Upper lobe of left lung (tissue), 6 donors: ENCODE measurements at regions not wholly inside any gene's neighbourhood (a gene's known extent, or its start where the extent isn't known, plus 50 kb on each side); places are given as distances from the start of the nearest gene placed in this dataset.

Experiments used
- ATAC-seq, 2 donors: fragments of 200-7000 bp; cut with Tn5 transposase; one replicate each; pipeline ENCODE4 v1.9.1; 2022; ENCODE audit warnings: mild to moderate bottlenecking in 2 of 2, moderate library complexity in 2 of 2; ENCODE audit not compliant: low FRiP score in 2 of 2
- DNase-seq, 2 donors: peaks; one replicate each; pipeline ENCODE4 v3.0.0-alpha.2; 2019 to 2020
- H3K27ac ChIP-seq, 4 donors: fragments of 200-600 bp; sonication (generic); one replicate each; pipeline ENCODE4 v1.5.1; 2016 to 2019
- H3K27me3 ChIP-seq, 4 donors: fragments of 200-600 bp; sonication (generic); one replicate each; pipeline ENCODE4 v1.5.1; 2017 to 2019
- H3K36me3 ChIP-seq, 4 donors: fragments of 200-600 bp; sonication (generic); one replicate each; pipeline ENCODE4 v1.5.1; 2016 to 2019
- H3K4me1 ChIP-seq, 4 donors: fragments of 200-600 bp; sonication (generic); one replicate each; pipeline ENCODE4 v1.5.1; 2018 to 2019
- H3K4me3 ChIP-seq, 4 donors: fragments of 200-600 bp; sonication (generic); one replicate each; pipeline ENCODE4 v1.5.1; 2017 to 2019; ENCODE audit warnings: mild to moderate bottlenecking in 2 of 4, moderate library complexity in 1 of 4
- H3K9me3 ChIP-seq, 4 donors: fragments of 200-600 bp; sonication (generic); one replicate each; pipeline ENCODE4 v1.5.1; 2018 to 2019
- EP300 ChIP-seq, 4 donors: sonication (generic); formaldehyde crosslinking; IDR thresholded peaks; one replicate each; pipeline ENCODE4 v1.5.1; 2017; ENCODE audit warnings: antibody characterized with exemption in 4 of 4, control low read depth in 2 of 4
- POLR2A ChIP-seq, 4 donors: fragments of 450-650 bp; IDR thresholded peaks; one replicate each; pipeline ENCODE4 v1.5.1; 2016 to 2017; ENCODE audit warnings: antibody characterized with exemption in 4 of 4, mild to moderate bottlenecking in 2 of 4
- POLR2AphosphoS5 ChIP-seq, 2 donors: sonication (generic); formaldehyde crosslinking; IDR thresholded peaks; one replicate each; pipeline ENCODE4 v1.5.1; 2017; ENCODE audit warnings: antibody characterized with exemption in 2 of 2
- WGBS, 2 donors: methylation state at CpG; one replicate each; pipeline ENCODE4 v1.1.5; 2017 to 2018; 5-methylcytosine and 5-hydroxymethylcytosine counted together
- TF ChIP-seq, protein P1 (sequence below), 6 experiments: fragments of 450-650 bp in 4 of 6; fragments of 200-600 bp in 2 of 6; sonication (generic) in 2 of 6; IDR thresholded peaks; one replicate each; pipeline ENCODE4 v1.5.1; 2016 to 2019; ENCODE audit warnings: antibody characterized with exemption in 6 of 6
- donor health status: DM: no; HTN: no; CAD: no; lungs with moderate emphysema.
- donor health status: DM: no; HTN: yes; CAD: no; lungs with severe emphysema.

- Histone ChIP-seq H3K27me3 (peaks cover 0 to 11% (median 3%) of the 10 kb centered on the region in 4 donors), H3K36me3 (no peaks in the 10 kb centered on the region), H3K4me1 (peaks cover 0 to 7% (median 2%) of the 10 kb centered on the region in 4 donors), H3K9me3 (no peaks in the 10 kb centered on the region), H3K27ac (no peak overlapping the region), H3K4me3 (no peak overlapping the region)
- 68 to 92% methylated on average over 2 of the region's 2 CpGs for WGBS, 2 donors
- ATAC-seq = no peak
- TF ChIP-seq EP300 (IDR thresholded peaks at IDR 0.05) (no peak), POLR2A (IDR thresholded peaks at IDR 0.05) (no peak), POLR2AphosphoS5 (IDR thresholded peaks at IDR 0.05) (no peak)
- TF ChIP-seq, protein P1, sequence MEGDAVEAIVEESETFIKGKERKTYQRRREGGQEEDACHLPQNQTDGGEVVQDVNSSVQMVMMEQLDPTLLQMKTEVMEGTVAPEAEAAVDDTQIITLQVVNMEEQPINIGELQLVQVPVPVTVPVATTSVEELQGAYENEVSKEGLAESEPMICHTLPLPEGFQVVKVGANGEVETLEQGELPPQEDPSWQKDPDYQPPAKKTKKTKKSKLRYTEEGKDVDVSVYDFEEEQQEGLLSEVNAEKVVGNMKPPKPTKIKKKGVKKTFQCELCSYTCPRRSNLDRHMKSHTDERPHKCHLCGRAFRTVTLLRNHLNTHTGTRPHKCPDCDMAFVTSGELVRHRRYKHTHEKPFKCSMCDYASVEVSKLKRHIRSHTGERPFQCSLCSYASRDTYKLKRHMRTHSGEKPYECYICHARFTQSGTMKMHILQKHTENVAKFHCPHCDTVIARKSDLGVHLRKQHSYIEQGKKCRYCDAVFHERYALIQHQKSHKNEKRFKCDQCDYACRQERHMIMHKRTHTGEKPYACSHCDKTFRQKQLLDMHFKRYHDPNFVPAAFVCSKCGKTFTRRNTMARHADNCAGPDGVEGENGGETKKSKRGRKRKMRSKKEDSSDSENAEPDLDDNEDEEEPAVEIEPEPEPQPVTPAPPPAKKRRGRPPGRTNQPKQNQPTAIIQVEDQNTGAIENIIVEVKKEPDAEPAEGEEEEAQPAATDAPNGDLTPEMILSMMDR (IDR thresholded peaks at IDR 0.05) = no peak
- DNase-seq = no peak
These were observed 68.8 kb downstream of the PMAIP1 start for GRCh38 chr18:59968583-59968982.

GRCh38 chr18:59967878-59968277 is 68.1 kb downstream of the PMAIP1 start:
- DNase-seq (no peak), ATAC-seq (no peak)
- Histone ChIP-seq H3K27ac (no peak overlapping the region), H3K27me3 (peaks cover 0 to 11% (median 3%) of the 10 kb centered on the region in 4 donors), H3K36me3 (no peaks in the 10 kb centered on the region), H3K4me3 (no peak overlapping the region), H3K9me3 (no peaks in the 10 kb centered on the region), H3K4me1 (peaks cover 0 to 7% (median 2%) of the 10 kb centered on the region in 4 donors)
- TF ChIP-seq EP300 (IDR thresholded peaks at IDR 0.05) (no peak), POLR2A (IDR thresholded peaks at IDR 0.05) (no peak), POLR2AphosphoS5 (IDR thresholded peaks at IDR 0.05) (no peak)
- TF ChIP-seq, protein P1 (IDR thresholded peaks at IDR 0.05) = no peak
- WGBS, 2 donors = 97% methylated on average over 2 of the region's 2 CpGs

GRCh38 chr18:59966913-59967312 is 67.1 kb downstream of the PMAIP1 start:
- H3K27ac ChIP-seq = no peak overlapping the region
- peaks cover 0 to 11% (median 3%) of the 10 kb centered on the region in 4 donors for H3K27me3 ChIP-seq
- no peak for ATAC-seq
- H3K4me1 ChIP-seq = peaks cover 0 to 7% (median 2%) of the 10 kb centered on the region in 4 donors
- no peak for TF ChIP-seq POLR2AphosphoS5 (IDR thresholded peaks at IDR 0.05)
- TF ChIP-seq POLR2A (IDR thresholded peaks at IDR 0.05) = no peak
- TF ChIP-seq, protein P1 (IDR thresholded peaks at IDR 0.05) = no peak
- TF ChIP-seq EP300 (IDR thresholded peaks at IDR 0.05) = no peak
- H3K36me3 ChIP-seq = no peaks in the 10 kb centered on the region
- H3K9me3 ChIP-seq = no peaks in the 10 kb centered on the region
- H3K4me3 ChIP-seq = no peak overlapping the region
- WGBS, 2 donors = 73 to 81% methylated on average over 2 of the region's 2 CpGs
- no peak for DNase-seq

DNA sequence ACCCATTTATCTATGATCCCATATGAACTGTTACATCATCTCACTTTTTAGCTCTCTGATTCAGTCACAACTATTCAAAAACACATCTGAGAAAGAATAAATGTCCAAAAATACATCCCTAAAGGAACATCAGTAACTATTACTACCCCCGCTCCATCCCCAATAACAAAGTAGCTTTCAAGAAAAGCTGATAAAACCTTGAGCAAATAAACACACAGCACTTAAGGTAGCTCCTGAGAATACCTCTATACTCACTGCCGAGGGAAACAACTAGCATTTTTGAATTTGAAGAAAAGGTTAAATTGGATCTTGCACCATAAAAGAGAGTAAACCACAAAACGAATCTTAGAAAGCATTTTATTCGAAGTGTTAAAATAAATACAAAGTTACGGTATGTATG is 63.4 kb downstream of the PMAIP1 start:
- WGBS, 2 donors = 51 to 62% methylated on average over 5 of the region's 5 CpGs
- ATAC-seq (no peak), DNase-seq (no peak)
- no peaks in the 10 kb centered on the region for H3K9me3 ChIP-seq
- no peaks in the 10 kb centered on the region for H3K27me3 ChIP-seq
- no peaks in the 10 kb centered on the region for H3K36me3 ChIP-seq
- H3K4me1 ChIP-seq = no peaks in the 10 kb centered on the region
- H3K4me3 ChIP-seq = no peak overlapping the region
- TF ChIP-seq, protein P1 (IDR thresholded peaks at IDR 0.05) = no peak
- TF ChIP-seq POLR2AphosphoS5 (IDR thresholded peaks at IDR 0.05) (no peak), POLR2A (IDR thresholded peaks at IDR 0.05) (no peak), EP300 (IDR thresholded peaks at IDR 0.05) (no peak)
- H3K27ac ChIP-seq = no peak overlapping the region

DNA sequence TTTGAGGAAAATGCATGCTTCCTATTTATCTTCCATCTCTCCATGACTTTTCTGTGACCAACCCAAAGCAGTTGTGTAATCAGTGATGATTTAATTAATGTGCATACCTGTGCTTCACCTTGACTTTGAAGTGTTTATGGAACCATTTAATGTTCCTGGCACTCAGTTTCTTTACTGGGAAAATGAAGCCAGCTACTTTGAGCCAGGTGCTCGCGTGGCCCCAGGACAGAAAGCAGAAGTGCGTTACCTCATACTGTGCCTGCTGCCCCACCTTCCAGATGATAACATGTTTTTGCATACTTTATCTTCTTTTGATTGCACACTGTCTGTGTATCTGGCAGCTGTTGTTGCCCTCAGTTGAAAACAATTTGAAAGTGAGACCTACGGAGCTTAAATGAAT is 61.3 kb downstream of the PMAIP1 start:
- DNase-seq (peak in 1 of 2 donors; percentile 30), ATAC-seq (peak in 1 of 2 donors; percentile 26)
- 58 to 61% methylated on average over 4 of the region's 4 CpGs for WGBS, 2 donors
- Histone ChIP-seq H3K9me3 (no peaks in the 10 kb centered on the region), H3K4me3 (no peak overlapping the region), H3K4me1 (no peaks in the 10 kb centered on the region), H3K27me3 (no peaks in the 10 kb centered on the region), H3K36me3 (no peaks in the 10 kb centered on the region), H3K27ac (no peak overlapping the region)
- TF ChIP-seq POLR2A (IDR thresholded peaks at IDR 0.05) (no peak), POLR2AphosphoS5 (IDR thresholded peaks at IDR 0.05) (no peak), EP300 (IDR thresholded peaks at IDR 0.05) (peak in 1 of 4 donors; percentile 14)
- TF ChIP-seq, protein P1 (IDR thresholded peaks at IDR 0.05) = no peak
